T-helper 1 cell treated with Interleukin-12 subunit alpha and Interleukin-12 subunit beta and Interleukin-4 antibody, amounts not matched to agents 30 μg/mL and 1 μg/mL, for 36 hours (primary cell): ENCODE measurements at regions not wholly inside any gene's neighbourhood (a gene's known extent, or its start where the extent isn't known, plus 50 kb on each side); places are given as distances from the start of the nearest gene placed in this dataset.
"Not testable (repeated sequence)": the region's sequence is repeated elsewhere in the genome, so short reads cannot be mapped to it uniquely, and the experiment has no call there.

ENCODE experiments used
- H3K27ac Mint-ChIP-seq: one replicate; pipeline ENCODE4 v1.8.0; 2021; ENCODE audit warnings: mild to moderate bottlenecking, mixed read lengths
- H3K27me3 Mint-ChIP-seq: one replicate; pipeline ENCODE4 v1.8.0; 2021; ENCODE audit warnings: low read depth, mixed read lengths
- H3K36me3 Mint-ChIP-seq: one replicate; pipeline ENCODE4 v1.8.0; 2021; ENCODE audit warnings: low read depth, mixed read lengths
- H3K4me1 Mint-ChIP-seq: one replicate; pipeline ENCODE4 v1.8.0; 2021; ENCODE audit warnings: low read depth, mixed read lengths
- H3K4me3 Mint-ChIP-seq: one replicate; pipeline ENCODE4 v1.8.0; 2021; ENCODE audit warnings: mild to moderate bottlenecking, moderate library complexity, mixed read lengths
- H3K9me3 Mint-ChIP-seq: one replicate; pipeline ENCODE4 v1.8.0; 2021; ENCODE audit warnings: mixed read lengths

DNA sequence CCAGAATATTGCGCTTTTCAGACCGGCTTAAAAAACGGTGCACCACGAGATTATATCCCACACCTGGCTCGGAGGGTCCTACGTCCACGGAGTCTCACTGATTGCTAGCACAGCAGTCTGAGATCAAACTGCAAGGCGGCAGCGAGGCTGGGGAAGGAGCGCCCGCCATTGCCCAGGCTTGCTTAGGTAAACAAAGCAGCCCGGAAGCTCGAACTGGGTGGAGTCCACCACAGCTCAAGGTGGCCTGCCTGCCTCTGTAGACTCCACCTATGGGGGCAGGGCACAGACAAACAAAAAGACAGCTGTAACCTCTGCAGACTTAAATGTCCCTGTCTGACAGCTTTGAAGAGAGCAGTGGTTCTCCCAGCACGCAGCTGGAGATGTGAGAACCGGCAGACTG is 344.7 kb downstream of the RAP2B start:
- not testable (repeated sequence) for H3K4me1 Mint-ChIP-seq, H3K27me3 Mint-ChIP-seq, H3K36me3 Mint-ChIP-seq, H3K9me3 Mint-ChIP-seq, H3K27ac Mint-ChIP-seq, H3K4me3 Mint-ChIP-seq

DNA sequence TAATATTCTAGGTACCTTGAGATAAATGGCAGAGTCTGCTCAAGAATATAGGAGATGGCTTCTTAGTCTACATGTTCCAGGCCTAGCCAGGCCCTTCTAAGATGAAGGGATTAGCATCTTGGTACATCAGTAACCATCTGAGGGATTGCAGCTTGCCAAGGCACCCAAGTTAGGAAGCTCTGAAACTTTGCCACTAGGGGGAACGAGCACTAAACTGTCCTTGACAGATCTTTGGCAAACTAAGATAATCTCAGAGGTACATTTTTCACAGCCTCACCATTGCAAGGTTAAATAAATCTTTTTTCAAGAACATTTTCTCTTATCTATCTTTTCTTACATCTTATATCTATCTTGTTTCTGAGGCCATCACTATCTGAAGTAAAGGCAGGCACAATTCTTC is 351.2 kb downstream of the RAP2B start:
- Mint-ChIP-seq H3K27me3 (no peaks in the 10 kb centered on the region), H3K36me3 (no peaks in the 10 kb centered on the region), H3K4me3 (no peak overlapping the region), H3K9me3 (peaks cover 5% of the 10 kb centered on the region), H3K27ac (no peak overlapping the region), H3K4me1 (no peaks in the 10 kb centered on the region)

DNA sequence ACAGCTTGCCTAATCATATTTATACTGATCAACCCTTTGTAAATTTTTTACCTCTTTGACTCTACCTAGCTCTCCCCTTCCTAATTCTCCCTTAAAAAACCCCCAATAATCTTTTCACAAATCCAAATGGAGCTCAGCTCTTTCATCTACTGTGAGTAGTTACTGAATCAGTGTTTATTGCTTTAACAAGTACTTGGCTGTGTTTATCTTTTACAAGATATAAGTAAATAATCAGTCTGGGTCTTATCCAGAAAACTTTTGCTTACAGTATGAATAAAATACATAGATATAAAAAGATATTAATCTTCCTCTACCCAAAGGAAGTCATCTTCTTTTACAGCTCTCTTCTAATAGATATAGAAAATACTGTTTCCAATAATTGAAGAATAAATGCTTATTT is 366.4 kb downstream of the RAP2B start:
- no peak overlapping the region for H3K4me3 Mint-ChIP-seq
- H3K4me1 Mint-ChIP-seq = no peaks in the 10 kb centered on the region
- H3K36me3 Mint-ChIP-seq = no peaks in the 10 kb centered on the region
- H3K9me3 Mint-ChIP-seq = peaks cover 13% of the 10 kb centered on the region
- no peak overlapping the region for H3K27ac Mint-ChIP-seq
- H3K27me3 Mint-ChIP-seq = no peaks in the 10 kb centered on the region

DNA sequence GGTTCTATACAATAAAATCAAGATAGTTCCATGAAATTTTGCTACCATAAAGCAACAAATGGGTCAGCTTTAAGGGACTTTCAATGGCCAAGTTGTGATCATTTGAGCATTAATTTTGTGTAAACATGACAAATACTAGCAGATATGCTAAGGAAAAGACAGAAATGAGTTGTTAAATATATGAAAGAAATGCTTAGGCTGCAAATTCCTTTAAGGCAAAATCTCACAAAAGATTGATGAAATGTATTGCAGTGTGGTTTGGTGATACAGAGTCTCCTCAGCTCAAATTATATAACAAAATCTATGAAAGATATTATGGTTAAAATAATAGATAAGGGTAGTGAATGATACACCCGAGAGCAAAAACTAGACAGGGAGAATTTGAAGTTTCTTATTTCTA is 377.2 kb downstream of the RAP2B start:
- Mint-ChIP-seq H3K36me3 (no peaks in the 10 kb centered on the region), H3K4me3 (no peak overlapping the region), H3K4me1 (no peaks in the 10 kb centered on the region), H3K9me3 (no peaks in the 10 kb centered on the region), H3K27me3 (no peaks in the 10 kb centered on the region), H3K27ac (no peak overlapping the region)

DNA sequence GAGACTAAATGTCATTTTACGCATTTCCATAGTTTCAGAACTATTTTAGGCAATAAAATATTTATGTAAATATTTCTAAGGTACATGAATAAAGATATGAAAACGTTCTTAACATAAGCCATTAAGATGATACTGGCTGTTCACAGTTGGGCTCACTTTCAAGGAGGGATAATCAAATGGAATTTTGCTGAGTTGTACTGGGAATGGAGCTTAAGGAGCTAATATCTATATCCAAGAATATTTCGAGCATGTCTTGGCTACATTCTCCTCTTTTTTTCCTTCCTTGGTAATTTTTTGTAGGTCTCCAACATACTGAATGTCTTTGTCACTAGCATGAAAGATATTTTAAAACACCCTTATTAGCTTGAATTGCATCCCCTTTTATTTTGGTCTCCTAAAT is 383.4 kb downstream of the RAP2B start:
- H3K4me3 Mint-ChIP-seq = no peak overlapping the region
- H3K27ac Mint-ChIP-seq = no peak overlapping the region
- no peaks in the 10 kb centered on the region for H3K4me1 Mint-ChIP-seq
- H3K27me3 Mint-ChIP-seq = no peaks in the 10 kb centered on the region
- H3K36me3 Mint-ChIP-seq = no peaks in the 10 kb centered on the region
- peaks cover 4% of the 10 kb centered on the region for H3K9me3 Mint-ChIP-seq

DNA sequence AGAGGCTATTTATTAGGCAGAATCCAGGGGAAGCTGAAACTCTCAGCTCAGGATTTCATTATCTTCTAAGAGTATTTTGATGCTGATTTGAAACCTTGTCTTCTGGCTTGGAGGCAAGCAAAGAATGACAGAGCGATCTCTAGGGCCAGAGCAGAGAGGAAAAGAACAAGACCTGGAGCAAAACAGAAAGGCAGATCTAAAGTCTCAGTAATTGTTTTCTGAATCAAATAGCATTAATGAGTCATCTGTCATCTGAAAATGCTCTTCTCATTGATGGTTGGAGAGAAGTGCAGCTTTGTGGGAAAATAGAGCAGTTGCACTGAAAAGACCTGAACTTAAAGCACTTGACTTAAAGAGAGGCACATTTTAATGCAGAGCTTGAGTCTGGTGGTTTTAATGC is 385.9 kb downstream of the RAP2B start:
- H3K27me3 Mint-ChIP-seq = no peaks in the 10 kb centered on the region

DNA sequence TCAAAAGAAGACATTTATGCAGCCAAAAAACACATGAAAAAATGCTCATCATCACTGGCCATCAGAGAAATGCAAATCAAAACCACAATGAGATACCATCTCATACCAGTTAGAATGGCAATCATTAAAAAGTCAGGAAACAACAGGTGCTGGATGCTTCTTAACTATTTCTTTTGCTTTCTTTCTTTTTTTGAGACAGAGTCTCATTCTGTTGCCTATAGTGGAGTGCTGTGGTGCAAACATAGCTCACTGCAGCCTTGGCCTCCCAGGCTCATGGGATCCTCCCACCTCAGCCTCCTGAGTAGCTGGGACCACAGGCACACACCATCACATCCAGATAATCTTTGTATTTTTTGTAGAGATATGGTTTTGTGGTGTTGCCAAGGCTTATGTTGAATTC is 387.7 kb downstream of the RAP2B start:
- not testable (repeated sequence) for H3K4me3 Mint-ChIP-seq, H3K9me3 Mint-ChIP-seq, H3K36me3 Mint-ChIP-seq, H3K27me3 Mint-ChIP-seq, H3K4me1 Mint-ChIP-seq, H3K27ac Mint-ChIP-seq

More for the DNA sequence above, 385.9 kb downstream of the RAP2B start:
- H3K4me1 Mint-ChIP-seq = peaks cover 2% of the 10 kb centered on the region
- no peak overlapping the region for H3K4me3 Mint-ChIP-seq
- H3K9me3 Mint-ChIP-seq = peaks cover 6% of the 10 kb centered on the region
- H3K36me3 Mint-ChIP-seq = no peaks in the 10 kb centered on the region
- no peak overlapping the region for H3K27ac Mint-ChIP-seq

DNA sequence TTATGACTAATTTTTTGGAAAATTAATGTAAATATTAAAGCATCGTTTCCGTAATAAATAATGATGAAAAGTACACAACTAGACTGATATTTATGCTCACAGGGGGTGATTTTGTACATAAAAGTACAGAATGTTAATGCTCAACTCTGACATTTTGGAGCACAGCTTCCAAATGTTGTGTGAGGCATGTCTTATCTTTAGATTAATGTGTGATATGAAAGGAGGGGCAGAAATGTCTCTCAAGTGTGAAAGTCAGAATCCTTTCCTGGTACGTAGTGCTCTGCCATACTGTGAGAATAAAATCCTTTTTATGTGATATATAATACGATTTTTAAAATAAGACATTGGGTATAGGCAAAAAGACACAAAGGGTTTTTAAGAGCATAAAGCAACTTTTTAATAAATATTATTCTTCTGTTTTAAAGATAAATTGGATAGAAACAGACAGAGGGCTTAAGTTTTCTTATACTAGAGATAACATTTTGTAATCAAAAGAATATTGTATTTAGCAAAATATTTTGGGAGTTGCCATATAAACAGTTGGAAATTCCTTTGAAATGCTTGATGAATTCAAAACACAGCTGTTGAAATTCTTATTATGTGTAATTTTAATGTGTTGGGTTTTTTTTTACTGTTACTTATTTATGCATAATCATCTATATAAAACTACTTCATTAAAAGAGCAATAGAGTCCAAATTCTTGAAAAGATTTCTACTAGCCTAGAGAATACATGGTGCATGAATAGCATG is 389.7 kb downstream of the RAP2B start:
- no peak overlapping the region for H3K4me3 Mint-ChIP-seq
- H3K36me3 Mint-ChIP-seq = no peaks in the 10 kb centered on the region
- peaks cover 3% of the 10 kb centered on the region for H3K9me3 Mint-ChIP-seq
- H3K27ac Mint-ChIP-seq = no peak overlapping the region
- peaks cover 3% of the 10 kb centered on the region for H3K4me1 Mint-ChIP-seq
- H3K27me3 Mint-ChIP-seq = no peaks in the 10 kb centered on the region

DNA sequence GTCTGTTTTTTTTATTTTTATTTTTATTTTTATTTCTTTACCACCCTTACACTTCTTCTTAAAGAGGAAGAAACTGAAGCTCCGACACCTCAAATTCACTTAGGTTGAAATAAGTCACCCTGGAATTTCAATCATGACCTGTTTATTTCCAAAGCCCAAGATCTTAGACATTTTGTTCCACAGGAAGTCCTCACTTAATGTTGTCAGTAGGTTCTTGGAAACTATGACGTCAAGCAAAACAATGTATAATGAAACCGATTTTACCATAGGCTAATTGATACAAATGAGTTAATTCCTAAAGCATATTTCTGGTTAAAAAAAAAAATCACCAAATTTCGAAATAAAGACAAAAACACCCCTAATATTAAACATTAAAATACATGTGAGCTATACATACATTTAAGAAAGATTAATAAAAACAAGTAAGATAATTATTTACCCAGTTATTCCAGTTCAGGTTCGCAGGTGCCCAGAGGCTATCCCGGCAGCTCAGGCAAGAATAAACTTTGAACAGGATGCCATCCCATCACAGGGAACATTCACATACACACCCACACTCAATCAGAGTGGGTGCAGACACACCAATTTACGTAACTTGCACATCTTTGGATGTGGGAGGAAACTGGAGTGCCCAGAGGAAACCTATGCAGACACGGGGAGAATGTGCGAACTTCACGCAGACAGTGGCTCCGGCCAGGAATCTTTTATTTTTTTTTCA is 391.0 kb downstream of the RAP2B start:
- peaks cover 3% of the 10 kb centered on the region for H3K4me1 Mint-ChIP-seq
- no peaks in the 10 kb centered on the region for H3K36me3 Mint-ChIP-seq
- H3K27me3 Mint-ChIP-seq = no peaks in the 10 kb centered on the region
- H3K4me3 Mint-ChIP-seq = no peak overlapping the region
- H3K27ac Mint-ChIP-seq = no peak overlapping the region
- H3K9me3 Mint-ChIP-seq = peaks cover 6% of the 10 kb centered on the region

DNA sequence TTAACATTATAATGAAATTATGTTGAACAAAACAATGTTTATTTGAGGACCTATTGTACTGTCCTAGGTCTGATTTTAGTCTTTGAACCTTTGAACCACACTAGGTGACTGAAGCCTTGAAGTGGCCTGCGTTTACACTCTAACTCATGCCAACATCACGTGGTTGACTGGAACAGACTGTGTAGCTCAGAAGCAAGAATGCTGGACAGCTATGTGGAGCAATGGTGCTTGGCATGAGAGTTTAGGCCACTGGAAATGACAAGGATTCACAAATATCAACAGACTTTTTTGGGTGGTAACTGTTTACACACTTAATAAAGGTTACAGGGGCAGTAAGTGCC is 391.5 kb downstream of the RAP2B start:
- Mint-ChIP-seq H3K9me3 (peaks cover 11% of the 10 kb centered on the region), H3K36me3 (no peaks in the 10 kb centered on the region), H3K27me3 (no peaks in the 10 kb centered on the region)

DNA sequence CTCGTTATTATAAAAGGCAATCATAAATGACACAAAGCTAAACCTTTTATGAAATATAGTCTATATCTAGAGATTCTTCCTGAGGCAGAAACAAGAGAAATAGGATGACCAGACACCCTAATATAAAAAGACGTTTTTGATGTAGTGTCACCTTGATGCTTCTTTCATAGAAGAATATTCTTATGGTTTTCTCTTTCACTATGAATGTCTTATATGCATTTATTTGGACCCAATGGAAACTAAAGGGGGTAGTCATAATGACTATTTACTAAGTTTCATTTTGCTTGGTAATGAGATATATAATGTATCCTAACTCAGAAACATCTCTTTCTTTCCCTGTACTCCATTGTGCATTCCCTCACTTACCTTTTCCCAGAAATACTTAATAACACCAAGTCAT is 393.9 kb downstream of the RAP2B start:
- Mint-ChIP-seq H3K27me3 (no peaks in the 10 kb centered on the region), H3K36me3 (no peaks in the 10 kb centered on the region), H3K4me3 (no peak overlapping the region), H3K27ac (no peak overlapping the region), H3K9me3 (peaks cover 25% of the 10 kb centered on the region), H3K4me1 (peaks cover 3% of the 10 kb centered on the region)

More for the DNA sequence above, 391.5 kb downstream of the RAP2B start:
- no peak overlapping the region for H3K4me3 Mint-ChIP-seq
- no peak overlapping the region for H3K27ac Mint-ChIP-seq
- peaks cover 3% of the 10 kb centered on the region for H3K4me1 Mint-ChIP-seq

DNA sequence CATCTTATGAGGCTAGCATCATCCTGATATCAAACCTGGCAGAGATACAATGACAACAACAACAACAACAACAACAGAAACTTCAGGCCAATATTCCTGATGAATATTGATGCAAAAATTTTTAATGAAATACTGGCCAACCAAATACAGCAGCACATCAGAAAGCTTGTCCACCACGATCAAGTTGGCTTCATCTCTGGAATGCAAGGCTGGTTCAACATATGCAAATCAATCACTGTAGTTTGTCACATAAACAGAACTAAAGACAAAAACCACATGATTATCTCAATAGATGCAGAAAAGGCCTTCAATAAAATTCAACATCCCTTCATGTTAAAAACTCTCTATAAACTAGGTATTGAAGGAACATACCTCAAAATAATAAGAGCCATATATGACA is 397.3 kb downstream of the RAP2B start:
- not testable (repeated sequence) for H3K4me1 Mint-ChIP-seq, H3K27ac Mint-ChIP-seq, H3K4me3 Mint-ChIP-seq, H3K27me3 Mint-ChIP-seq, H3K36me3 Mint-ChIP-seq
- H3K9me3 Mint-ChIP-seq = peaks cover 45% of the 10 kb centered on the region

DNA sequence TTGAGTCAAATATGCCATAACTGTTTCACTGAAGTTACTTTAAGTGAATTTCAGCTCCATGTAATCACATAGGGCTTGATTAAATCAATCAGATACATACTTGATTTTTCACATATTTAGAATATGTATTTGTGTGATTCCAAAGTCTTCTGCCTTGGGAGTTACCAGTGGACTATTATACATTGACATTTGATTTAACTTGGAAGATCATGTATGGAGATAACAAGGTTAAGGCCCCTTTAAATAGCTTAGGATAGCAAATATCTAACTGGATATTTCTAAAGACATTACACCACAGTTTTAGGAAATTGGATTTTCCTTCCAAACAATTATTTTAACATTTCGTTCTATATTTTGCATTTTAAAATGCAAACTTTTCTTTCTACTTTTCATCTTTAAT is 405.0 kb downstream of the RAP2B start:
- H3K27me3 Mint-ChIP-seq = no peaks in the 10 kb centered on the region
- H3K36me3 Mint-ChIP-seq = peaks cover 2% of the 10 kb centered on the region
- no peak overlapping the region for H3K4me3 Mint-ChIP-seq
- peaks cover 26% of the 10 kb centered on the region for H3K9me3 Mint-ChIP-seq
- H3K4me1 Mint-ChIP-seq = no peaks in the 10 kb centered on the region
- H3K27ac Mint-ChIP-seq = no peak overlapping the region

DNA sequence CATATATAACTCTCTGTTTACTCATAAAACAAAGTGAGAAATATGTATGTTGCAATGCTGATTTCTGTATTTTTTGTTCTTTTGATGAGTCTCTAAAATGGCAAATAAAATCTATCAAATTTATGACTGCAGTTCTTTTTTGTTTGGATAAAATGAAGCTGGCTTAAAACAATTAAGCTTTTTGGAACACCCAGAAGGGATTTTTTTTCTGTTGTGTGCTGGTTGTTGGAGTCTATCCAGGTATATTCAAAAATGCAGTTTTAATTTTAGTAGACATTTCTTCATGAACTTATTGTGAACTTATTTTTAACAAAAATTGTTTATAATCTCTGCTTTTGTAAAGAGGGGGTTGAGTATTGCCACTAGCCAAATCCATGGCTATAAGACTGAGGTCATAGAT is 405.5 kb downstream of the RAP2B start:
- peaks cover 23% of the 10 kb centered on the region for H3K9me3 Mint-ChIP-seq
- no peak overlapping the region for H3K27ac Mint-ChIP-seq
- H3K4me3 Mint-ChIP-seq = no peak overlapping the region
- peaks cover 2% of the 10 kb centered on the region for H3K36me3 Mint-ChIP-seq
- no peaks in the 10 kb centered on the region for H3K4me1 Mint-ChIP-seq
- no peaks in the 10 kb centered on the region for H3K27me3 Mint-ChIP-seq

DNA sequence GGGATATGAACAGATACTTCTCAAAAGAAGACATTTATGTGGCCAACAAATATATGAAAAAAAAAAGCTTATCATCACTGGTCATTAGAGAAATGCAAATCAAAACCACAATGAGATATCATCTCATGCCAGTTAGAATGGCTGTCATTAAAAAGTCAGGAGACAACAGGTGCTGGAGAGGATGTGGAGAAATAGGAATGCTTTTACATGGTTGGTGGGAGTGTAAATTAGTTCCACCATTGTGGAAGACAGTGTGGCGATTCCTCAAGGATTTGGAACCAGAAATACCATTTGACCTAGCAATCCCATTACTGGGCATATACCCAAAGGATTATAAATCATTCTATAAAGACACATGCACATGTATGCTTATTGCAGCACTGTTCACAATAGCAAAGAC is 408.5 kb downstream of the RAP2B start:
- H3K27me3 Mint-ChIP-seq, H3K4me3 Mint-ChIP-seq, H3K4me1 Mint-ChIP-seq, H3K27ac Mint-ChIP-seq, H3K9me3 Mint-ChIP-seq, H3K36me3 Mint-ChIP-seq: not testable (repeated sequence)
